HepG2 (cell line): ENCODE measurements at regions not wholly inside any gene's neighbourhood (a gene's known extent, or its start where the extent isn't known, plus 50 kb on each side); places are given as distances from the start of the nearest gene placed in this dataset.

Experiments used
- ATF6 ChIP-seq: sonication (generic); formaldehyde crosslinking; conservative IDR thresholded peaks from 2 replicates; pipeline ENCODE4 v1.4.0; 2020; ENCODE audit warnings: missing genetic modification reagents
- ATF7-NPFF ChIP-seq: sonication (generic); formaldehyde crosslinking; IDR thresholded peaks from 2 replicates; pipeline ENCODE4 v1.8.1; 2023; ENCODE audit warnings: mild to moderate bottlenecking, low read depth, missing genetic modification reagents, moderate library complexity
- DZIP1 ChIP-seq: sonication (generic); formaldehyde crosslinking; IDR thresholded peaks from 2 replicates; pipeline ENCODE4 v1.5.0; 2020; ENCODE audit warnings: mild to moderate bottlenecking, missing genetic modification reagents
- ETS1 ChIP-seq: sonication (generic); formaldehyde crosslinking; IDR thresholded peaks from 2 replicates; pipeline ENCODE4 v1.4.0; 2020; ENCODE audit warnings: missing genetic modification reagents
- HES4 ChIP-seq: sonication (generic); formaldehyde crosslinking; IDR thresholded peaks from 2 replicates; pipeline ENCODE4 v1.9.0; 2021; ENCODE audit warnings: mild to moderate bottlenecking, missing genetic modification reagents, borderline replicate concordance
- HNF1B ChIP-seq: sonication (generic); formaldehyde crosslinking; IDR thresholded peaks from 2 replicates; pipeline ENCODE4 v1.5.1; 2020; ENCODE audit warnings: mild to moderate bottlenecking, moderate library complexity, missing genetic modification reagents
- NRL ChIP-seq: sonication (generic); formaldehyde crosslinking; IDR thresholded peaks from 2 replicates; pipeline ENCODE4 v1.5.0; 2020; ENCODE audit warnings: missing genetic modification reagents, mild to moderate bottlenecking, moderate library complexity, borderline replicate concordance
- PATZ1 ChIP-seq: sonication (generic); formaldehyde crosslinking; IDR thresholded peaks from 2 replicates; pipeline ENCODE4 v1.4.0; 2020; ENCODE audit warnings: missing genetic modification reagents
- PHF21A ChIP-seq: sonication (generic); formaldehyde crosslinking; IDR thresholded peaks from 2 replicates; pipeline ENCODE4 v1.5.0; 2020; ENCODE audit warnings: mild to moderate bottlenecking, missing genetic modification reagents
- REXO4 ChIP-seq: sonication (generic); formaldehyde crosslinking; IDR thresholded peaks from 2 replicates; pipeline ENCODE4 v1.8.0; 2022; ENCODE audit warnings: missing genetic modification reagents, mild to moderate bottlenecking, borderline replicate concordance
- SATB2 ChIP-seq: sonication (generic); formaldehyde crosslinking; IDR thresholded peaks from 2 replicates; pipeline ENCODE4 v1.5.0; 2020; ENCODE audit warnings: missing genetic modification reagents
- ZBTB26 ChIP-seq: IDR thresholded peaks from 2 replicates; pipeline ENCODE4 v1.6.1; 2016; ENCODE audit warnings: missing compliant biosample characterization, missing genetic modification reagents, borderline replicate concordance
- ZBTB37 ChIP-seq: sonication (generic); formaldehyde crosslinking; IDR thresholded peaks from 2 replicates; pipeline ENCODE4 v1.4.0; 2020; ENCODE audit warnings: mild to moderate bottlenecking, missing genetic modification reagents
- ZBTB38 ChIP-seq: sonication (generic); formaldehyde crosslinking; IDR thresholded peaks from 2 replicates; pipeline ENCODE4 v1.5.1; 2020; ENCODE audit warnings: mild to moderate bottlenecking, missing genetic modification reagents
- ZNF251 ChIP-seq: sonication (generic); formaldehyde crosslinking; IDR thresholded peaks from 2 replicates; pipeline ENCODE4 v1.9.0; 2021; ENCODE audit warnings: mild to moderate bottlenecking, missing genetic modification reagents
- ZNF841 ChIP-seq: sonication (generic); formaldehyde crosslinking; IDR thresholded peaks from 2 replicates; pipeline ENCODE4 v1.8.1; 2023; ENCODE audit warnings: missing genetic modification reagents, borderline replicate concordance

GRCh38 chr2:44087036-44087713 is 81.5 kb upstream of the PPM1B start (continued):
- TF ChIP-seq HNF1B (peak; percentile 72; the same call in 1 of the 2 replicates), HES4 (no peak), ZNF251 (CRISPR knock-in tag) (no peak), ATF6 (no peak), ATF7-NPFF (no peak), ZBTB38 (CRISPR knock-in tag) (no peak), NRL (CRISPR knock-in tag) (no peak), PHF21A (CRISPR knock-in tag) (peak; percentile 59; the same call in 1 of the 2 replicates), DZIP1 (CRISPR knock-in tag) (no peak), ETS1 (no peak), ZBTB37 (no peak; the same call in 1 of the 2 replicates), ZNF841 (CRISPR knock-in tag) (no peak), PATZ1 (CRISPR knock-in tag) (peak; percentile 74), ZBTB26 (CRISPR knock-in tag) (no peak), SATB2 (CRISPR knock-in tag) (no peak; the same call in 1 of the 2 replicates), REXO4 (CRISPR knock-in tag) (no peak)
